Neural progenitor cell (in vitro differentiated cells): ENCODE measurements at regions not wholly inside any gene's neighbourhood (a gene's known extent, or its start where the extent isn't known, plus 50 kb on each side); places are given as distances from the start of the nearest gene placed in this dataset.

Experiments used
- CTCF ChIP-seq: fragments of 200-600 bp; sonication (generic); IDR thresholded peaks from 2 replicates; pipeline ENCODE4 v1.5.1; 2017; ENCODE audit warnings: antibody characterized with exemption, mild to moderate bottlenecking
- EZH2 ChIP-seq: fragments of 200-600 bp; sonication (generic); IDR thresholded peaks from 2 replicates; pipeline ENCODE4 v1.6.1; 2017; ENCODE audit warnings: antibody characterized with exemption, mild to moderate bottlenecking, moderate library complexity

GRCh38 chr2:145230546-145230945, 710.6 kb upstream of the ZEB2 start:
- TF ChIP-seq CTCF (no peak), EZH2 (no peak)
